ENCODE measurements at regions not wholly inside any gene's neighbourhood (a gene's known extent, or its start where the extent isn't known, plus 50 kb on each side); places are given as distances from the start of the nearest gene placed in this dataset.

GRCh38 chr6:55678330-55679224 lies 99.6 kb upstream of the HMGCLL1 start:
- WGBS (ENCODE audit: low lambda C conversion rate): 2% methylated on average over 8 of the region's 8 CpGs
- FAIRE-seq (no peak), DNase-seq (ENCODE audit: low spot score) (no peak), ATAC-seq (no peak)
- no peak overlapping the region for H2AFZ ChIP-seq (ENCODE audit: low read length)
- ChIA-PET CTCF (ENCODE audit: low intra/inter-chr PET ratio, low total read pairs) (no interaction called here), POLR2A (no interaction called here)
- H3K79me2 ChIP-seq (ENCODE audit: insufficient read depth, low read length): no peaks in the 10 kb centered on the region
- H3K27me3 ChIP-seq (ENCODE audit: control insufficient read depth in 1 of 2, insufficient read depth in 2 of 2, low read length in 2 of 2): no peaks in the 10 kb centered on the region
- TF ChIP-seq GATA4 (IDR thresholded peaks at IDR 0.05; ENCODE audit: borderline replicate concordance, low read depth): no peak
- TF ChIP-seq CREB1 (IDR thresholded peaks at IDR 0.05): 0 out of 2 replicates have a peak, but pooled peaks have one; percentile 5
- no peak for TF ChIP-seq CREB1 (CRISPR knock-in tag; IDR thresholded peaks at IDR 0.05)
- no peak for TF ChIP-seq ADNP (CRISPR knock-in tag; IDR thresholded peaks at IDR 0.05)
- BruUV-seq (replicated peaks): no TSS peak
- H3K4me3 ChIP-seq (replicated peaks in 1 of 3; ENCODE audit: insufficient read depth in 1 of 3, low read depth in 2 of 3, low read length in 3 of 3): no peak overlapping the region
- H3K4me1 ChIP-seq (ENCODE audit: insufficient read depth, low read length): no peaks in the 10 kb centered on the region
- in situ Hi-C loops (cut with HindIII; ENCODE audit: extremely low pct_ligation_motif_present, low pct_unique_long_range_greater_than_20kb) (no loop called here), intact Hi-C loops (cut with micrococcal nuclease; ENCODE audit: unreplicated experiment) (no loop called here)
- H3K27ac ChIP-seq (ENCODE audit: extremely low read length, insufficient read depth, low read length): no peak overlapping the region
- H3K9me3 ChIP-seq (ENCODE audit: low read length): no peaks in the 10 kb centered on the region
- no peak overlapping the region for H3K9ac ChIP-seq (ENCODE audit: insufficient read depth, low read depth, low read length)
- H4K20me1 ChIP-seq (ENCODE audit: insufficient read depth, low read length): no peaks in the 10 kb centered on the region
- no peaks in the 10 kb centered on the region for H3K36me3 ChIP-seq (replicated peaks in 1 of 2; ENCODE audit: control insufficient read depth in 1 of 2, insufficient read depth in 2 of 2, low read length in 2 of 2)
- no peak overlapping the region for H3K4me2 ChIP-seq (ENCODE audit: low read depth, low read length)

DNA sequence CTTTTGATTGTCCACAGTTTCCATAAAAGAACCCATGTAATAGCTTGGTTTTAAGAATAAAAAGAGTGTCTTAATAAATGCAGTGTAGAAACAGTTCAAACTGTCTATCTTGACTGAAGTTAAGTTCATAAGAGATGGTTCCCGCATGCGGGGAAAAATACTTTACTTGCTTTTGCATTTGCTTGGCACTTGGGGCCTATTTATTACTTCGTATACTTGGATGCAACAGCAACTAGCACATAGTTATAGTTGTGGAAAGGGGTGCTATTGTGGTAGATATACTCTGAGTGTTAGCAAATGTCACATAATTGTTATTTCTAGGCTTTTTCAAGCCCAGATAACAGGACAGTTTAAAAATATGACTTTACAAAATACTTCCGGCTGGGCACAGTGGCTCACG lies 97.7 kb upstream of the HMGCLL1 start:
- no peak for DNase-seq (ENCODE audit: low spot score)
- no peak for TF ChIP-seq ZNF644 (CRISPR knock-in tag; IDR thresholded peaks at IDR 0.05; ENCODE audit: low read depth)
- TF ChIP-seq GATA4 (IDR thresholded peaks at IDR 0.05; ENCODE audit: borderline replicate concordance, low read depth): no peak
- no peak for TF ChIP-seq ZNF343 (CRISPR knock-in tag; IDR thresholded peaks at IDR 0.05)
- TF ChIP-seq NONO (IDR thresholded peaks at IDR 0.05): no peak
- no peak for TF ChIP-seq NONO (CRISPR knock-in tag; conservative IDR thresholded peaks at IDR 0.05)
- TF ChIP-seq KLF9 (CRISPR knock-in tag; IDR thresholded peaks at IDR 0.05; ENCODE audit: low read depth): no peak
- no peak for TF ChIP-seq RNF219 (CRISPR knock-in tag; IDR thresholded peaks at IDR 0.05)
- no peak for TF ChIP-seq ZNF616 (CRISPR knock-in tag; IDR thresholded peaks at IDR 0.05; ENCODE audit: low read depth)
- intact Hi-C loops (cut with micrococcal nuclease; ENCODE audit: unreplicated experiment): no loop called here
- no peak for ATAC-seq
- POLR2A ChIA-PET: no interaction called here
- Histone ChIP-seq H3K9ac (ENCODE audit: insufficient read depth, low read depth, low read length) (no peak overlapping the region), H3K4me1 (ENCODE audit: insufficient read depth, low read length) (no peaks in the 10 kb centered on the region), H3K36me3 (replicated peaks in 1 of 2; ENCODE audit: control insufficient read depth in 1 of 2, insufficient read depth in 2 of 2, low read length in 2 of 2) (no peaks in the 10 kb centered on the region), H3K27me3 (ENCODE audit: control insufficient read depth in 1 of 2, insufficient read depth in 2 of 2, low read length in 2 of 2) (no peaks in the 10 kb centered on the region), H3K79me2 (ENCODE audit: insufficient read depth, low read length) (no peaks in the 10 kb centered on the region), H4K20me1 (ENCODE audit: insufficient read depth, low read length) (no peaks in the 10 kb centered on the region; the same call in 1 of the 2 replicates), H2AFZ (ENCODE audit: low read length) (no peak overlapping the region), H3K27ac (ENCODE audit: extremely low read length, insufficient read depth, low read length) (no peak overlapping the region), H3K9me3 (ENCODE audit: low read length) (no peaks in the 10 kb centered on the region), H3K4me2 (ENCODE audit: low read depth, low read length) (no peak overlapping the region), H3K4me3 (replicated peaks in 1 of 3; ENCODE audit: insufficient read depth in 1 of 3, low read depth in 2 of 3, low read length in 3 of 3) (no peak overlapping the region)
- FAIRE-seq: no peak
- BruUV-seq (replicated peaks): no TSS peak
- in situ Hi-C loops (cut with HindIII; ENCODE audit: extremely low pct_ligation_motif_present, low pct_unique_long_range_greater_than_20kb): no loop called here
- WGBS (ENCODE audit: low lambda C conversion rate): 48% methylated on average over 5 of the region's 5 CpGs
- CTCF ChIA-PET (ENCODE audit: low intra/inter-chr PET ratio, low total read pairs): no interaction called here
